Natural killer cell (primary cell): ENCODE measurements at regions not wholly inside any gene's neighbourhood (a gene's known extent, or its start where the extent isn't known, plus 50 kb on each side); places are given as distances from the start of the nearest gene placed in this dataset.

ENCODE experiments used
- ATAC-seq, 3 donors: fragments of 150-1000 bp in 2 of 3; fragments of 200-7000 bp in 1 of 3; cut with Tn5 transposase; 1 replicate in 1 of 3; 2 replicates in 2 of 3; pipeline ENCODE4 v1.10.0; 2021; ENCODE audit warnings: mild to moderate bottlenecking in 2 of 3, moderate library complexity in 2 of 3
- DNase-seq, 2 donors: peaks; one replicate each; pipeline versions ENCODE4 v3.0.0 to v3.0.0-alpha.2; 2013 to 2021; ENCODE audit warnings: mixed read lengths in 1 of 2
- H3K27ac ChIP-seq: one replicate; pipeline ENCODE4 v1.5.1; 2013; ENCODE audit warnings: mild to moderate bottlenecking, low read length
- H3K27me3 ChIP-seq: one replicate; pipeline ENCODE4 v1.6.1; 2013; ENCODE audit warnings: low read length; ENCODE audit not compliant: control insufficient read depth, insufficient read depth
- H3K36me3 ChIP-seq: one replicate; pipeline ENCODE4 v1.6.1; 2013; ENCODE audit warnings: low read length; ENCODE audit not compliant: control insufficient read depth, insufficient read depth
- H3K4me1 ChIP-seq: one replicate; pipeline ENCODE4 v1.6.1; 2013; ENCODE audit warnings: low read length; ENCODE audit not compliant: control insufficient read depth, insufficient read depth
- H3K4me3 ChIP-seq: one replicate; pipeline ENCODE4 v1.5.1; 2013; ENCODE audit warnings: low read length
- H3K9me3 ChIP-seq: one replicate; pipeline ENCODE4 v1.6.1; 2013; ENCODE audit warnings: low read length; ENCODE audit not compliant: control insufficient read depth, insufficient read depth
- H3K27ac Mint-ChIP-seq, 2 donors: one replicate each; pipeline ENCODE4 v1.8.0; 2022; ENCODE audit warnings: mild to moderate bottlenecking in 2 of 2, mixed read lengths in 2 of 2, moderate library complexity in 1 of 2
- H3K27me3 Mint-ChIP-seq, 2 donors: one replicate each; pipeline ENCODE4 v1.8.0; 2022; ENCODE audit warnings: low read depth in 2 of 2, mixed read lengths in 2 of 2
- H3K36me3 Mint-ChIP-seq: one replicate; pipeline ENCODE4 v1.8.0; 2022; ENCODE audit warnings: mixed read lengths
- H3K4me1 Mint-ChIP-seq, 2 donors: one replicate each; pipeline ENCODE4 v1.8.0; 2022; ENCODE audit warnings: mixed read lengths in 2 of 2
- H3K4me3 Mint-ChIP-seq: one replicate; pipeline ENCODE4 v1.8.0; 2022; ENCODE audit warnings: mild to moderate bottlenecking, moderate library complexity, mixed read lengths
- H3K9me3 Mint-ChIP-seq, 2 donors: one replicate each; pipeline ENCODE4 v1.8.0; 2022; ENCODE audit warnings: mixed read lengths in 2 of 2
- CTCF ChIP-seq: fragments of 200-600 bp; IDR thresholded peaks from one replicate; pipeline ENCODE4 v1.8.0; 2022; ENCODE audit warnings: antibody characterized with exemption
- WGBS: methylation state at CpG from one replicate; pipeline ENCODE4 v1.1.7; 2013; ENCODE audit warnings: missing lambda C conversion rate; ENCODE audit not compliant: insufficient coverage; 5-methylcytosine and 5-hydroxymethylcytosine counted together
- intact Hi-C: fragments of 100-400 bp; cut with micrococcal nuclease; formaldehyde crosslinking; loops from one replicate; pipeline ENCODE4 v1.14.2; 2022

GRCh38 chr18:68564961-68565360 is 149.9 kb downstream of the TMX3 start:
- no peaks in the 10 kb centered on the region for H3K4me1 Mint-ChIP-seq
- H3K4me3 Mint-ChIP-seq, result no peak overlapping the region
- no peaks in the 10 kb centered on the region for H3K27me3 ChIP-seq
- TF ChIP-seq CTCF, result no peak
- 65% methylated on average over 2 of the region's 3 CpGs for WGBS
- H3K27me3 Mint-ChIP-seq, result no peaks in the 10 kb centered on the region
- H3K27ac Mint-ChIP-seq, result no peak overlapping the region
- no peak overlapping the region for H3K4me3 ChIP-seq
- no peaks in the 10 kb centered on the region for H3K9me3 ChIP-seq
- no peaks in the 10 kb centered on the region for H3K36me3 ChIP-seq
- DNase-seq (no peak), ATAC-seq (no peak)
- H3K27ac ChIP-seq, result no peak overlapping the region
- no peaks in the 10 kb centered on the region for H3K4me1 ChIP-seq
- H3K36me3 Mint-ChIP-seq, result no peaks in the 10 kb centered on the region
- intact Hi-C loops, result no loop called here
- H3K9me3 Mint-ChIP-seq, result peaks cover 2 to 10% of the 10 kb centered on the region in 2 donors

GRCh38 chr18:68564351-68564750 is 150.6 kb downstream of the TMX3 start:
- H3K36me3 Mint-ChIP-seq, result no peaks in the 10 kb centered on the region
- Histone ChIP-seq H3K36me3 (no peaks in the 10 kb centered on the region), H3K27me3 (no peaks in the 10 kb centered on the region), H3K9me3 (no peaks in the 10 kb centered on the region), H3K27ac (no peak overlapping the region), H3K4me3 (no peak overlapping the region), H3K4me1 (no peaks in the 10 kb centered on the region)
- intact Hi-C loops, result no loop called here
- no peak for TF ChIP-seq CTCF
- H3K9me3 Mint-ChIP-seq, result peaks cover 2 to 13% of the 10 kb centered on the region in 2 donors
- no peak overlapping the region for H3K27ac Mint-ChIP-seq
- DNase-seq, result no peak
- no peaks in the 10 kb centered on the region for H3K27me3 Mint-ChIP-seq
- no peaks in the 10 kb centered on the region for H3K4me1 Mint-ChIP-seq
- no peak for ATAC-seq
- H3K4me3 Mint-ChIP-seq, result no peak overlapping the region

- Histone ChIP-seq H3K27ac (no peak overlapping the region), H3K4me3 (no peak overlapping the region), H3K36me3 (no peaks in the 10 kb centered on the region), H3K27me3 (no peaks in the 10 kb centered on the region), H3K9me3 (no peaks in the 10 kb centered on the region), H3K4me1 (no peaks in the 10 kb centered on the region)
- ATAC-seq, result no peak
- Mint-ChIP-seq H3K36me3 (no peaks in the 10 kb centered on the region), H3K4me3 (no peak overlapping the region), H3K4me1 (no peaks in the 10 kb centered on the region), H3K27ac (no peak overlapping the region), H3K9me3 (peaks cover under 1 to 6% of the 10 kb centered on the region in 2 donors), H3K27me3 (no peaks in the 10 kb centered on the region)
- intact Hi-C loops, result no loop called here
- no peak for TF ChIP-seq CTCF
- WGBS, result 85% methylated on average over 2 of the region's 2 CpGs
- DNase-seq, result no peak
Observed at GRCh38 chr18:68560128-68560527, 154.8 kb downstream of the TMX3 start.

- no peak overlapping the region for H3K27ac Mint-ChIP-seq
- H3K36me3 ChIP-seq, result no peaks in the 10 kb centered on the region
- H3K27me3 ChIP-seq, result no peaks in the 10 kb centered on the region
- TF ChIP-seq CTCF, result no peak
- H3K9me3 Mint-ChIP-seq, result peaks cover 3 to 7% of the 10 kb centered on the region in 2 donors
- WGBS, result 82% methylated on average over 5 of the region's 5 CpGs
- H3K4me1 ChIP-seq, result no peaks in the 10 kb centered on the region
- no peak overlapping the region for H3K4me3 Mint-ChIP-seq
- H3K4me3 ChIP-seq, result no peak overlapping the region
- intact Hi-C loops, result no loop called here
- H3K27ac ChIP-seq, result no peak overlapping the region
- H3K9me3 ChIP-seq, result no peaks in the 10 kb centered on the region
- no peaks in the 10 kb centered on the region for H3K36me3 Mint-ChIP-seq
- H3K4me1 Mint-ChIP-seq, result no peaks in the 10 kb centered on the region
- ATAC-seq (no peak), DNase-seq (no peak)
- no peaks in the 10 kb centered on the region for H3K27me3 Mint-ChIP-seq
Observed at GRCh38 chr18:68557183-68557582, 157.7 kb downstream of the TMX3 start.
